ENCODE measurements at regions not wholly inside any gene's neighbourhood (a gene's known extent, or its start where the extent isn't known, plus 50 kb on each side); places are given as distances from the start of the nearest gene placed in this dataset.
"Not testable (repeated sequence)": the region's sequence is repeated elsewhere in the genome, so short reads cannot be mapped to it uniquely, and the experiment has no call there.

GRCh38 chr7:104264285-104264684, 56.5 kb upstream of the ORC5 start:
- H3K36me3 ChIP-seq: no peaks in the 10 kb centered on the region
- no peak overlapping the region for H3K27ac ChIP-seq
- TF ChIP-seq CTCF (IDR thresholded peaks at IDR 0.05): no peak
- H3K4me3 ChIP-seq: no peak overlapping the region
- peaks cover 0 to 17% of the 10 kb centered on the region in 2 donors for H3K9me3 ChIP-seq
- H3K4me1 ChIP-seq: no peaks in the 10 kb centered on the region
- DNase-seq (ENCODE audit: low spot score): no peak
- no peaks in the 10 kb centered on the region for H3K27me3 ChIP-seq

GRCh38 chr7:104267701-104268368, 60.0 kb upstream of the ORC5 start:
- peaks cover 0 to 17% of the 10 kb centered on the region in 2 donors for H3K9me3 ChIP-seq
- no peaks in the 10 kb centered on the region for H3K36me3 ChIP-seq
- no peak overlapping the region for H3K4me3 ChIP-seq
- H3K27ac ChIP-seq: no peak overlapping the region
- H3K27me3 ChIP-seq: no peaks in the 10 kb centered on the region
- no peaks in the 10 kb centered on the region for H3K4me1 ChIP-seq
- TF ChIP-seq CTCF (IDR thresholded peaks at IDR 0.05): peak in 1 of 2 donors; percentile 48
- no peak for DNase-seq (ENCODE audit: low spot score)

GRCh38 chr7:104271948-104272347, 56.5 kb upstream of the LHFPL3 start:
- no peaks in the 10 kb centered on the region for H3K4me1 ChIP-seq
- no peaks in the 10 kb centered on the region for H3K36me3 ChIP-seq
- H3K27ac ChIP-seq: no peak overlapping the region
- DNase-seq (ENCODE audit: low spot score): no peak
- no peak overlapping the region for H3K4me3 ChIP-seq
- no peaks in the 10 kb centered on the region for H3K27me3 ChIP-seq
- no peaks in the 10 kb centered on the region for H3K9me3 ChIP-seq
- no peak for TF ChIP-seq CTCF (IDR thresholded peaks at IDR 0.05)

- Histone ChIP-seq H3K27ac (no peak overlapping the region), H3K4me3 (no peak overlapping the region), H3K9me3 (no peaks in the 10 kb centered on the region), H3K27me3 (no peaks in the 10 kb centered on the region), H3K4me1 (no peaks in the 10 kb centered on the region), H3K36me3 (no peaks in the 10 kb centered on the region)
- TF ChIP-seq CTCF (IDR thresholded peaks at IDR 0.05): peak in 1 of 2 donors; percentile 64
- no peak for DNase-seq (ENCODE audit: low spot score)
Measured at GRCh38 chr7:104272767-104273384, 55.5 kb upstream of the LHFPL3 start.

GRCh38 chr7:104275900-104276299, 52.5 kb upstream of the LHFPL3 start:
- TF ChIP-seq CTCF (IDR thresholded peaks at IDR 0.05): no peak
- no peak for DNase-seq (ENCODE audit: low spot score)
- no peaks in the 10 kb centered on the region for H3K9me3 ChIP-seq
- H3K36me3 ChIP-seq: no peaks in the 10 kb centered on the region
- no peaks in the 10 kb centered on the region for H3K4me1 ChIP-seq
- no peaks in the 10 kb centered on the region for H3K27me3 ChIP-seq
- no peak overlapping the region for H3K27ac ChIP-seq
- H3K4me3 ChIP-seq: no peak overlapping the region

- H3K4me1 ChIP-seq; H3K36me3 ChIP-seq; H3K9me3 ChIP-seq; DNase-seq (ENCODE audit: low spot score); H3K27ac ChIP-seq; H3K4me3 ChIP-seq; H3K27me3 ChIP-seq: not testable (repeated sequence)
Measured at GRCh38 chr7:104276730-104277129, 51.7 kb upstream of the LHFPL3 start.
